Gastrocnemius medialis (tissue), 4 donors: ENCODE measurements at regions not wholly inside any gene's neighbourhood (a gene's known extent, or its start where the extent isn't known, plus 50 kb on each side); places are given as distances from the start of the nearest gene placed in this dataset.

Source experiments
- ATAC-seq, 2 donors: fragments of 150-250 bp; one replicate each; pipeline ENCODE4 v1.9.1; 2016
- DNase-seq, 2 donors: peaks; one replicate each; pipeline ENCODE4 v3.0.0-alpha.2; 2019
- H3K27ac ChIP-seq, 4 donors: fragments of 200-600 bp; sonication (generic); 1 replicate in 1 of 4; 2 replicates in 3 of 4; pipeline ENCODE4 v1.5.1; 2016 to 2018; ENCODE audit warnings: mild to moderate bottlenecking in 2 of 4, moderate library complexity in 1 of 4
- H3K27me3 ChIP-seq, 3 donors: fragments of 200-600 bp; sonication (generic) in 2 of 3; 1 replicate in 1 of 3; 2 replicates in 2 of 3; pipeline versions ENCODE4 v1.5.1 to v1.6.0; 2016 to 2019; ENCODE audit warnings: mild to moderate bottlenecking in 1 of 3, moderate library complexity in 1 of 3
- H3K36me3 ChIP-seq, 2 donors: fragments of 200-600 bp; sonication (generic) in 1 of 2; one replicate each; pipeline ENCODE4 v1.5.1; 2017 to 2018
- H3K4me1 ChIP-seq, 2 donors: fragments of 200-600 bp; sonication (generic) in 1 of 2; one replicate each; pipeline ENCODE4 v1.5.1; 2016 to 2017; ENCODE audit warnings: mild to moderate bottlenecking in 2 of 2
- H3K4me3 ChIP-seq, 4 donors: fragments of 200-600 bp; sonication (generic) in 3 of 4; 1 replicate in 1 of 4; 2 replicates in 3 of 4; pipeline ENCODE4 v1.5.1; 2016 to 2019; ENCODE audit warnings: mild to moderate bottlenecking in 2 of 4
- H3K9me3 ChIP-seq, 3 donors: fragments of 200-600 bp; sonication (generic) in 2 of 3; 1 replicate in 1 of 3; 2 replicates in 2 of 3; pipeline ENCODE4 v1.5.1; 2016 to 2019
- CTCF ChIP-seq, 5 experiments: fragments of 450-650 bp in 3 of 5; fragments of 200-600 bp in 2 of 5; sonication (generic) in 2 of 5; IDR thresholded peaks in 4 of 5; conservative IDR thresholded peaks in 1 of 5; 1 replicate in 4 of 5; 2 replicates in 1 of 5; pipeline ENCODE4 v1.5.1; 2016 to 2019; ENCODE audit warnings: antibody characterized with exemption in 5 of 5, mild to moderate bottlenecking in 3 of 5, moderate library complexity in 3 of 5
- POLR2A ChIP-seq, 2 donors: fragments of 450-650 bp; IDR thresholded peaks; one replicate each; pipeline ENCODE4 v1.6.1; 2017; ENCODE audit warnings: antibody characterized with exemption in 2 of 2, mild to moderate bottlenecking in 2 of 2, moderate library complexity in 2 of 2
- in situ Hi-C, 4 donors: fragments of 200-750 bp; cut with MboI; loops; one replicate each; pipeline versions ENCODE4 v1.15.0 to v1.8.0; 2017; ENCODE audit warnings: low sequenced_read_pairs in 4 of 4
- intact Hi-C: fragments of 100-400 bp; cut with DNase I; formaldehyde crosslinking; loops from one replicate; pipeline ENCODE4 v1.15.1; 2023; ENCODE audit warnings: low total_unique reads

DNA sequence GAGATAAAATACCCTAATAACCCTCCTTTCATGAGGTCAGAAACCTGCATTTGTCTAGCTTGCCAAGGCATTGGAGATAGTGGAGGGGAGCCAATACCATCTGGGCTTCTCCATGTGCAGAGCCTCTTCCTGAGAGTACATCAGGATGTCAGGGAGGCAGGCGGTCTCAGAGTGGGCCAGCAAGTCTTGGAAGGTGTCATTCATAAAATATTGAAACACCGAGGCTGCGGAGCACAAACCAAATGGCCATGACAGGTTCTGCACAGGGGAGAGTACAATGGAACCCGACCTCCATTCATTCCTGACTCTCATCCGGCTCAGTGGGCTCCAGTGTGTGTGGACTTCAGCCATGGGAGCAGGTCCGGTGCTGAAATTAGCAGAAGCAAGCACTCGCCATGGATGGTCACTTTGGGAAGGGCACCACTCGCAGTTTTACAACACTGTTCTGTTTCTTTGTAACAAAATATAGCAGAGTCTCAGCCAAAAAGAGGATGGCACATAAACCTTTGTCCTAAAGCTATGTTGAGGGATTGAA is 446.6 kb downstream of the SIPA1L2 start:
- H3K27ac ChIP-seq = no peak overlapping the region
- H3K4me1 ChIP-seq = no peaks in the 10 kb centered on the region
- no peaks in the 10 kb centered on the region for H3K36me3 ChIP-seq
- TF ChIP-seq POLR2A (IDR thresholded peaks at IDR 0.05) (no peak), CTCF (IDR thresholded peaks at IDR 0.05 in 4 of 5, conservative IDR thresholded peaks at IDR 0.05 in 1 of 5) (no peak)
- H3K4me3 ChIP-seq = no peak overlapping the region
- in situ Hi-C loops (no loop called here), intact Hi-C loops (no loop called here)
- DNase-seq (no peak), ATAC-seq (no peak)
- H3K9me3 ChIP-seq = no peaks in the 10 kb centered on the region
- H3K27me3 ChIP-seq = no peaks in the 10 kb centered on the region

- Histone ChIP-seq H3K4me3 (no peak overlapping the region), H3K27ac (no peak overlapping the region), H3K4me1 (no peaks in the 10 kb centered on the region), H3K27me3 (no peaks in the 10 kb centered on the region), H3K9me3 (no peaks in the 10 kb centered on the region), H3K36me3 (no peaks in the 10 kb centered on the region)
- intact Hi-C loops = no loop called here
- no peak for DNase-seq
- in situ Hi-C loops = no loop called here
- TF ChIP-seq POLR2A (IDR thresholded peaks at IDR 0.05) (no peak), CTCF (IDR thresholded peaks at IDR 0.05 in 4 of 5, conservative IDR thresholded peaks at IDR 0.05 in 1 of 5) (no peak)
- no peak for ATAC-seq
These were observed 447.7 kb downstream of the SIPA1L2 start for GRCh38 chr1:232182236-232182635.

DNA sequence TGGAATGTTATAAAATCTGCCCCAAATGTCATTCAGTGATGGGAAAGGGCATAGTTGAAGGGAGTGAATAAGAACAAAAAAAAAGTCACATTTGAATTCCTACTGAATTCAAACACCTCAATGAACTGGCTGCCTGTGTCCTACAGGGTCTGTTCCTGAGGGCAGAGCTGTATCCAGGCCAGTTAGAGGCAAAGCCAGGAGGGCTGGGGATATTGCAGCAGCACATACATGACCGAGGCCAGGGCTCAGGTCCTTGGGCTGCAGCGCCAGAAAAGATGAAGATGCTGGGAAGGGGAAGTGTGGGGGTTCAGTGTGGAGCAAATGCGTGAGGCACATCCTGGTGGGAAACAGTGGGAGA is 449.2 kb downstream of the SIPA1L2 start:
- H3K27ac ChIP-seq = no peak overlapping the region
- no peaks in the 10 kb centered on the region for H3K4me1 ChIP-seq
- DNase-seq (no peak), ATAC-seq (no peak)
- in situ Hi-C loops (no loop called here), intact Hi-C loops (no loop called here)
- TF ChIP-seq POLR2A (IDR thresholded peaks at IDR 0.05) = no peak
- TF ChIP-seq CTCF (IDR thresholded peaks at IDR 0.05 in 4 of 5, conservative IDR thresholded peaks at IDR 0.05 in 1 of 5) = no peak
- no peak overlapping the region for H3K4me3 ChIP-seq
- no peaks in the 10 kb centered on the region for H3K9me3 ChIP-seq
- H3K36me3 ChIP-seq = no peaks in the 10 kb centered on the region
- no peaks in the 10 kb centered on the region for H3K27me3 ChIP-seq

- Histone ChIP-seq H3K9me3 (no peaks in the 10 kb centered on the region), H3K4me3 (no peak overlapping the region), H3K4me1 (no peaks in the 10 kb centered on the region), H3K27ac (no peak overlapping the region), H3K27me3 (no peaks in the 10 kb centered on the region), H3K36me3 (no peaks in the 10 kb centered on the region)
- ATAC-seq (no peak), DNase-seq (no peak)
- intact Hi-C loops = no loop called here
- in situ Hi-C loops = no loop called here
- TF ChIP-seq POLR2A (IDR thresholded peaks at IDR 0.05) (no peak), CTCF (IDR thresholded peaks at IDR 0.05 in 4 of 5, conservative IDR thresholded peaks at IDR 0.05 in 1 of 5) (no peak)
These were observed 449.8 kb downstream of the SIPA1L2 start for GRCh38 chr1:232179896-232180778.
